Astrocyte (in vitro differentiated cells and primary cell): ENCODE measurements at regions not wholly inside any gene's neighbourhood (a gene's known extent, or its start where the extent isn't known, plus 50 kb on each side); places are given as distances from the start of the nearest gene placed in this dataset.

Source experiments
- CTCF ChIP-seq: IDR thresholded peaks from 2 replicates; pipeline ENCODE4 v1.5.1; 2011; ENCODE audit warnings: low read depth, mild to moderate bottlenecking, inconsistent platforms, low read length, moderate library complexity; ENCODE audit not compliant: insufficient read depth
- EZH2 ChIP-seq: IDR thresholded peaks from 2 replicates; pipeline ENCODE4 v1.6.1; 2012; ENCODE audit warnings: mild to moderate bottlenecking, low read length, inconsistent platforms; ENCODE audit not compliant: insufficient read depth

GRCh38 chr5:143524338-143524945 is 121.0 kb upstream of the NR3C1 start:
- TF ChIP-seq CTCF (no peak), EZH2 (no peak)
